ENCODE measurements at regions not wholly inside any gene's neighbourhood (a gene's known extent, or its start where the extent isn't known, plus 50 kb on each side); places are given as distances from the start of the nearest gene placed in this dataset.

DNA sequence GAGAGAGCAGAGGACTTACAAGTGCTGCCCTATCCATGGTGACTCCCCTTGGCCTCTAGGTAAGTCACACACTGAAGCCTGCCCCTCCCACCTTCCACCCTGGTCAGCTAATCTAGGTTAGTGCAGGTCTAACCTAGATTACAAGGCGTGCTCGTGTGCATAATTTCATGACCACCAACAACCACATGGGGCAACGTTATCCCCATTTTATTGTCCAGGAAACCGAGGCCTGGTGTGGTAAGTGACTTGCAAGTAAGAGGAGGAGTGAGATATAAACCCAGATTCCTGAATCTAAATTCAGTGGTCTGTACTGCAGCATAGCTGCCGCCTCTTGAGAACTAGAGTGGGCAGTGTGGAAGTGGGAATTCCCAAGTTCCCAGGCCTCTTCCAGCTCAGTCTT is 171.1 kb downstream of the DAD1 start:
- in situ Hi-C loops (cut with MboI) = no loop called here
- BruUV-seq (replicated peaks) = no TSS peak
- ATAC-seq (no peak), FAIRE-seq (no peak), DNase-seq (ENCODE audit: low read depth, low spot score) (no peak)
- no peaks in the 10 kb centered on the region; the same call in 2 of the 3 replicates for H3K9me3 ChIP-seq (replicated peaks; ENCODE audit: control insufficient read depth, insufficient read depth, low read length)
- no peak overlapping the region for H3K9ac ChIP-seq (ENCODE audit: control insufficient read depth, insufficient read depth, low read length)
- no peaks in the 10 kb centered on the region for H4K20me1 ChIP-seq (ENCODE audit: control insufficient read depth, insufficient read depth)
- H3K4me2 ChIP-seq (ENCODE audit: control insufficient read depth, insufficient read depth) = no peak overlapping the region
- TF ChIP-seq RUNX3 (IDR thresholded peaks at IDR 0.05; ENCODE audit: low read length) (peak; percentile 8; the same call in 1 of the 2 replicates), SMC3 (IDR thresholded peaks at IDR 0.05; ENCODE audit: borderline replicate concordance, low read length) (no peak)
- peaks cover 13% of the 10 kb centered on the region for H3K4me1 ChIP-seq (ENCODE audit: control insufficient read depth, insufficient read depth, low read length)
- ChIA-PET POLR2A (interaction anchor here (0.8 kb wide), 1 partner anchor 47 kb away, joined by 3 read pairs; no protein-coding TSS in a partner anchor), SMC1A (ENCODE audit: uncharacterized antibody, unreplicated experiment) (interaction anchor here (1.1 to 6.1 kb wide), 4 partner anchors 14 to 47 kb away, joined by 3 to 35 read pairs (median 8); no protein-coding TSS in a partner anchor), CTCF (interaction anchor here (0.9 to 2.8 kb wide), 5 partner anchors 9 to 98 kb away, joined by 3 to 12 read pairs (median 6); no protein-coding TSS in a partner anchor), RAD21 (ENCODE audit: unreplicated experiment) (interaction anchor here (1.8 kb wide), 1 partner anchor 47 kb away, joined by 5 read pairs; no protein-coding TSS in a partner anchor)
- intact Hi-C loops (cut with micrococcal nuclease; ENCODE audit: unreplicated experiment) = loop anchor here (1.0 kb wide), 1 partner anchor 48 kb away; no protein-coding TSS in a partner anchor
- H3K36me3 ChIP-seq (ENCODE audit: control insufficient read depth in 2 of 2, insufficient read depth in 2 of 2, low read length in 1 of 2) = no peaks in the 10 kb centered on the region
- H3K79me2 ChIP-seq (ENCODE audit: control insufficient read depth, insufficient read depth, low read length) = no peaks in the 10 kb centered on the region
- peak overlapping the region; percentile 27; the same call in 1 of the 2 replicates for H3K27ac ChIP-seq (ENCODE audit: control insufficient read depth, insufficient read depth)
- no peak overlapping the region for H2AFZ ChIP-seq (ENCODE audit: control insufficient read depth, low read depth, low read length)
- WGBS (ENCODE audit: insufficient coverage, insufficient replicate concordance, low lambda C conversion rate, missing lambda C conversion rate) = 58% methylated on average over 5 of the region's 5 CpGs
- H3K4me3 ChIP-seq = no peak overlapping the region
- H3K27me3 ChIP-seq (replicated peaks in 1 of 2; ENCODE audit: control insufficient read depth in 2 of 2, insufficient read depth in 2 of 2, low read length in 1 of 2) = no peaks in the 10 kb centered on the region

GRCh38 chr14:22416193-22416592 is 172.8 kb downstream of the DAD1 start:
- FAIRE-seq = no peak
- Histone ChIP-seq H3K36me3 (ENCODE audit: control insufficient read depth in 2 of 2, insufficient read depth in 2 of 2, low read length in 1 of 2) (no peaks in the 10 kb centered on the region), H3K9me3 (replicated peaks; ENCODE audit: control insufficient read depth, insufficient read depth, low read length) (no peaks in the 10 kb centered on the region; the same call in 2 of the 3 replicates), H3K27ac (ENCODE audit: control insufficient read depth, insufficient read depth) (no peak overlapping the region), H4K20me1 (ENCODE audit: control insufficient read depth, insufficient read depth) (no peaks in the 10 kb centered on the region), H3K4me3 (no peak overlapping the region), H3K27me3 (replicated peaks in 1 of 2; ENCODE audit: control insufficient read depth in 2 of 2, insufficient read depth in 2 of 2, low read length in 1 of 2) (no peaks in the 10 kb centered on the region; a peak in 1 of 4 replicates), H3K4me2 (ENCODE audit: control insufficient read depth, insufficient read depth) (no peak overlapping the region), H3K9ac (ENCODE audit: control insufficient read depth, insufficient read depth, low read length) (no peak overlapping the region), H2AFZ (ENCODE audit: control insufficient read depth, low read depth, low read length) (no peak overlapping the region), H3K79me2 (ENCODE audit: control insufficient read depth, insufficient read depth, low read length) (no peaks in the 10 kb centered on the region), H3K4me1 (ENCODE audit: control insufficient read depth, insufficient read depth, low read length) (peaks cover 13% of the 10 kb centered on the region)
- POLR2A ChIA-PET = no interaction called here
- ATAC-seq = no peak
- CTCF ChIA-PET = interaction anchor here (0.6 to 1.4 kb wide), 3 partner anchors 12 to 419 kb away, joined by 3 read pairs; no protein-coding TSS in a partner anchor
- DNase-seq (ENCODE audit: low read depth, low spot score) = no peak
- RAD21 ChIA-PET (ENCODE audit: unreplicated experiment) = no interaction called here
- BruUV-seq (replicated peaks) = no TSS peak
- SMC1A ChIA-PET (ENCODE audit: uncharacterized antibody, unreplicated experiment) = no interaction called here
- intact Hi-C loops (cut with micrococcal nuclease; ENCODE audit: unreplicated experiment) (no loop called here), in situ Hi-C loops (cut with MboI) (no loop called here)
- WGBS (ENCODE audit: insufficient coverage, insufficient replicate concordance, low lambda C conversion rate, missing lambda C conversion rate) = 68% methylated on average over 2 of the region's 2 CpGs
- TF ChIP-seq POLR2AphosphoS2 (IDR thresholded peaks at IDR 0.05; ENCODE audit: low read depth, low read length) = no peak
- TF ChIP-seq IRF4 (IDR thresholded peaks at IDR 0.05; ENCODE audit: low read depth, low read length) = no peak
- no peak for TF ChIP-seq CTCF (IDR thresholded peaks at IDR 0.05 in 2 of 3, conservative IDR thresholded peaks at IDR 0.05 in 1 of 3; ENCODE audit: control insufficient read depth in 2 of 3, extremely low read depth in 1 of 3, insufficient read depth in 1 of 3, low read depth in 3 of 3, low read length in 3 of 3)
- no peak for TF ChIP-seq NRF1 (conservative IDR thresholded peaks at IDR 0.05; ENCODE audit: low read depth, low read length)
- TF ChIP-seq, protein P1, sequence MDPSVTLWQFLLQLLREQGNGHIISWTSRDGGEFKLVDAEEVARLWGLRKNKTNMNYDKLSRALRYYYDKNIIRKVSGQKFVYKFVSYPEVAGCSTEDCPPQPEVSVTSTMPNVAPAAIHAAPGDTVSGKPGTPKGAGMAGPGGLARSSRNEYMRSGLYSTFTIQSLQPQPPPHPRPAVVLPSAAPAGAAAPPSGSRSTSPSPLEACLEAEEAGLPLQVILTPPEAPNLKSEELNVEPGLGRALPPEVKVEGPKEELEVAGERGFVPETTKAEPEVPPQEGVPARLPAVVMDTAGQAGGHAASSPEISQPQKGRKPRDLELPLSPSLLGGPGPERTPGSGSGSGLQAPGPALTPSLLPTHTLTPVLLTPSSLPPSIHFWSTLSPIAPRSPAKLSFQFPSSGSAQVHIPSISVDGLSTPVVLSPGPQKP (IDR thresholded peaks at IDR 0.05; ENCODE audit: low read depth, low read length) = no peak
- no peak for TF ChIP-seq ZNF24 (IDR thresholded peaks at IDR 0.05)
- no peak for TF ChIP-seq BRCA1 (IDR thresholded peaks at IDR 0.05; ENCODE audit: low read depth, low read length)
- TF ChIP-seq SMAD1 (IDR thresholded peaks at IDR 0.05; ENCODE audit: low read depth, partially characterized antibody) = no peak
- TF ChIP-seq SPI1 (IDR thresholded peaks at IDR 0.05; ENCODE audit: borderline replicate concordance, insufficient read depth, low read depth, low read length) = no peak
- TF ChIP-seq NFXL1 (IDR thresholded peaks at IDR 0.05; ENCODE audit: borderline replicate concordance) = no peak
